HG03439 (cell line): ENCODE measurements at regions not wholly inside any gene's neighbourhood (a gene's known extent, or its start where the extent isn't known, plus 50 kb on each side); places are given as distances from the start of the nearest gene placed in this dataset.

Source experiments
- ATAC-seq: cut with Tn5 transposase; IDR thresholded peaks from one replicate; pipeline ENCODE4 v1.9.1; 2021; ENCODE audit warnings: mild to moderate bottlenecking, moderate library complexity; ENCODE audit not compliant: unreplicated experiment

GRCh38 chr2:176589825-176590440 lies 320.7 kb downstream of the MTX2 start:
- no peak for ATAC-seq

- ATAC-seq = no peak
Observed at GRCh38 chr2:176592216-176592615, 323.0 kb downstream of the MTX2 start.

GRCh38 chr2:176595986-176596385 lies 326.7 kb downstream of the MTX2 start:
- ATAC-seq = no peak

- no peak for ATAC-seq
Observed at GRCh38 chr2:176597916-176598315, 328.7 kb downstream of the MTX2 start.

GRCh38 chr2:176598351-176598750 lies 329.1 kb downstream of the MTX2 start:
- no peak for ATAC-seq

- no peak for ATAC-seq
Observed at GRCh38 chr2:176599796-176600485, 330.7 kb downstream of the MTX2 start.

- no peak for ATAC-seq
Observed at GRCh38 chr2:176601066-176601465, 331.8 kb downstream of the MTX2 start.

GRCh38 chr2:176612036-176612435 lies 342.8 kb downstream of the MTX2 start:
- ATAC-seq = no peak

GRCh38 chr2:176612736-176613135 lies 343.5 kb downstream of the MTX2 start:
- ATAC-seq = no peak

GRCh38 chr2:176613323-176613987 lies 344.2 kb downstream of the MTX2 start:
- no peak for ATAC-seq

GRCh38 chr2:176614049-176614448 lies 344.8 kb downstream of the MTX2 start:
- ATAC-seq = no peak

GRCh38 chr2:176614930-176615329 lies 345.7 kb downstream of the MTX2 start:
- no peak for ATAC-seq

- no peak for ATAC-seq
Observed at GRCh38 chr2:176619504-176619903, 350.3 kb downstream of the MTX2 start.

GRCh38 chr2:176621350-176621749 lies 352.1 kb downstream of the MTX2 start:
- no peak for ATAC-seq

- no peak for ATAC-seq
Observed at GRCh38 chr2:176622792-176623191, 353.6 kb downstream of the MTX2 start.

GRCh38 chr2:176626796-176627195 lies 357.6 kb downstream of the MTX2 start:
- ATAC-seq = no peak

- no peak for ATAC-seq
Observed at GRCh38 chr2:176628438-176628837, 359.2 kb downstream of the MTX2 start.

GRCh38 chr2:176633754-176634153 lies 364.5 kb downstream of the MTX2 start:
- no peak for ATAC-seq

- no peak for ATAC-seq
Observed at GRCh38 chr2:176636401-176636800, 367.2 kb downstream of the MTX2 start.

GRCh38 chr2:176637142-176637485 lies 367.9 kb downstream of the MTX2 start:
- no peak for ATAC-seq

- peak; percentile 30 for ATAC-seq
Observed at GRCh38 chr2:176637486-176638166, 368.4 kb downstream of the MTX2 start.
